Fibroblast of lung (primary cell): ENCODE measurements at regions not wholly inside any gene's neighbourhood (a gene's known extent, or its start where the extent isn't known, plus 50 kb on each side); places are given as distances from the start of the nearest gene placed in this dataset.
"Not testable (repeated sequence)": the region's sequence is repeated elsewhere in the genome, so short reads cannot be mapped to it uniquely, and the experiment has no call there.

Source experiments
- CTCF ChIP-seq, 2 donors: IDR thresholded peaks in 1 of 2; conservative IDR thresholded peaks in 1 of 2; 1 replicate in 1 of 2; 2 replicates in 1 of 2; pipeline ENCODE4 v1.5.1; 2011 to 2012; ENCODE audit warnings: low read length in 2 of 2, control low read depth in 1 of 2, inconsistent platforms in 1 of 2, low read depth in 1 of 2, mild to moderate bottlenecking in 1 of 2
- EZH2 ChIP-seq: IDR thresholded peaks from 2 replicates; pipeline ENCODE4 v1.5.1; 2012; ENCODE audit warnings: low read length, control low read depth, mild to moderate bottlenecking; ENCODE audit errors: missing control alignments

DNA sequence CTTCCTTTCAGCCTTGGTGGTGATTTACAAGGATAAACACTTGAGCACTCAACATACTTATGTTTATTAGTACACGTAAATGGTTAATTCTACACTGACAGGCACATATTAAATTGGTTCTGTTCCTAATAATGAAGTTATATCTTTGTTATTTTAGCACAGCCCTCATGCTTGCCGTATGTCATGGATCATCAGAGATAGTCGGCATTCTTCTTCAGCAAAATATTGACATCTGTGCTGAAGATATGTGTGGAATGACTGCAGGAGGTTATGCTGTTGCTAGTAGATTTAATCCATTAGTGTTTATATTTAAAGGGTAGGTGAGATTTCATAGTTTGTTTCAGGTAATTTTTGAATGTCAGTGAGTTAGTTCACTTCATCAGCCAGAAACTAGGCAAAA, 73.0 kb upstream of the ACBD5 start:
- TF ChIP-seq CTCF (conservative IDR thresholded peaks at IDR 0.05 in 1 of 2, IDR thresholded peaks at IDR 0.05 in 1 of 2; ENCODE audit: low read depth in 1 of 2, low read length in 2 of 2); EZH2: not testable (repeated sequence)
